Adrenal gland (tissue), 9 donors: ENCODE measurements at regions not wholly inside any gene's neighbourhood (a gene's known extent, or its start where the extent isn't known, plus 50 kb on each side); places are given as distances from the start of the nearest gene placed in this dataset.

Experiments
- DNase-seq, 7 donors: peaks; one replicate each; pipeline ENCODE4 v3.0.0-alpha.2; 2019 to 2020
- H3K27ac ChIP-seq, 5 donors: fragments of 200-600 bp; sonication (generic) in 4 of 5; 1 replicate in 3 of 5; 2 replicates in 2 of 5; pipeline versions ENCODE4 v1.5.1 to v1.8.0; 2016 to 2020; ENCODE audit warnings: mild to moderate bottlenecking in 1 of 5
- H3K27me3 ChIP-seq: fragments of 200-600 bp; 2 replicates; pipeline ENCODE4 v1.8.0; 2021
- H3K36me3 ChIP-seq, 2 donors: fragments of 200-600 bp; replicated peaks in 1 of 2; 1 replicate in 1 of 2; 2 replicates in 1 of 2; pipeline versions ENCODE4 v1.5.1 to v1.8.0; 2018 to 2022
- H3K4me1 ChIP-seq, 2 donors: fragments of 200-600 bp; replicated peaks in 1 of 2; 1 replicate in 1 of 2; 2 replicates in 1 of 2; pipeline versions ENCODE4 v1.5.1 to v1.8.0; 2018 to 2021
- H3K4me3 ChIP-seq, 4 donors: fragments of 200-600 bp; sonication (generic) in 3 of 4; one replicate each; pipeline ENCODE4 v1.5.1; 2016 to 2018
- H3K9me3 ChIP-seq, 3 donors: fragments of 200-600 bp; sonication (generic) in 1 of 3; replicated peaks in 1 of 3; 1 replicate in 2 of 3; 2 replicates in 1 of 3; pipeline versions ENCODE4 v1.5.1 to v1.8.0; 2016 to 2021
- POLR2A ChIP-seq, 2 donors: fragments of 450-650 bp; IDR thresholded peaks; one replicate each; pipeline ENCODE4 v1.6.1; 2017; ENCODE audit warnings: antibody characterized with exemption in 2 of 2, mild to moderate bottlenecking in 2 of 2, moderate library complexity in 1 of 2
- WGBS, 4 donors: extraction: QIAGEN DNeasy Blood & Tissue Kit in 2 of 4; methylation state at CpG; one replicate each; pipeline versions ENCODE4 v1.1.5 to v1.1.7; 2013 to 2017; 5-methylcytosine and 5-hydroxymethylcytosine counted together
- intact Hi-C, 2 donors: fragments of 100-400 bp; cut with DNase I; formaldehyde crosslinking; loops; one replicate each; pipeline versions ENCODE4 v1.14.1 to v1.15.0; 2022 to 2023
- small RNA-seq, 2 donors: library from RNA; depleted of rRNA; stranded (forward); fragments of <200 nt; gene quantifications; one replicate each; pipeline ENCODE3, GENCODE V24; 2016
- TF ChIP-seq, protein P1 (sequence below), 6 experiments: fragments of 450-650 bp in 4 of 6; fragments of 200-600 bp in 2 of 6; sonication (generic) in 1 of 6; IDR thresholded peaks; 1 replicate in 5 of 6; 2 replicates in 1 of 6; pipeline versions ENCODE4 v1.5.1 to v1.8.0; 2016 to 2021; ENCODE audit warnings: antibody characterized with exemption in 6 of 6, mild to moderate bottlenecking in 2 of 6, moderate library complexity in 1 of 6
- donor health status: healthy with polysubstance abuse.
- donor health status: Bipolar disorder and iron deficiency.
- donor health status: DM: yes; HTN: yes; CAD: no.
- donor health status: DM: no; HTN: no; CAD: no.
- donor health status: DM: no; HTN: no; CAD: no.

DNA sequence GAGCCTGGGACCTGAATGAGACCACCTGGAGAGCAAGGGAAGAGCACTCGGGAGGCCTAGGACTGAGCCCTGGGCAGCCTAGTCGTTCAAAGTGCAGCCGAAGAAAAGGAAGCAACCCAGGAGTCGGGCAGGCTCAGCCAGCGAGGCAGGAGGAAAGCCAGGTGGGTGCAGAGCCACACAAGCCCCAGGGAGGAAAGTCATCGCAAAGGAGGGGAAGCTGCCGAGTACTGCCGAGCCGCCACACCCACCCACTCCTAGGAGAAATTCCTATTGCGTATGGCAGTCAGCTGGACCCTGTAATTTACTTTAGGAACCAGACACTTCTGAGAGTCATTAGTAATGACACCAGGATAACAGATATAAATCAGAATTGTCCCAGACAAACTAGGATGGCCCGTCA lies 187.6 kb downstream of the KATNIP start:
- TF ChIP-seq, protein P1, sequence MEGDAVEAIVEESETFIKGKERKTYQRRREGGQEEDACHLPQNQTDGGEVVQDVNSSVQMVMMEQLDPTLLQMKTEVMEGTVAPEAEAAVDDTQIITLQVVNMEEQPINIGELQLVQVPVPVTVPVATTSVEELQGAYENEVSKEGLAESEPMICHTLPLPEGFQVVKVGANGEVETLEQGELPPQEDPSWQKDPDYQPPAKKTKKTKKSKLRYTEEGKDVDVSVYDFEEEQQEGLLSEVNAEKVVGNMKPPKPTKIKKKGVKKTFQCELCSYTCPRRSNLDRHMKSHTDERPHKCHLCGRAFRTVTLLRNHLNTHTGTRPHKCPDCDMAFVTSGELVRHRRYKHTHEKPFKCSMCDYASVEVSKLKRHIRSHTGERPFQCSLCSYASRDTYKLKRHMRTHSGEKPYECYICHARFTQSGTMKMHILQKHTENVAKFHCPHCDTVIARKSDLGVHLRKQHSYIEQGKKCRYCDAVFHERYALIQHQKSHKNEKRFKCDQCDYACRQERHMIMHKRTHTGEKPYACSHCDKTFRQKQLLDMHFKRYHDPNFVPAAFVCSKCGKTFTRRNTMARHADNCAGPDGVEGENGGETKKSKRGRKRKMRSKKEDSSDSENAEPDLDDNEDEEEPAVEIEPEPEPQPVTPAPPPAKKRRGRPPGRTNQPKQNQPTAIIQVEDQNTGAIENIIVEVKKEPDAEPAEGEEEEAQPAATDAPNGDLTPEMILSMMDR (IDR thresholded peaks at IDR 0.05), result no peak
- TF ChIP-seq POLR2A (IDR thresholded peaks at IDR 0.05), result no peak
- H3K4me1 ChIP-seq, result no peaks in the 10 kb centered on the region
- H3K27me3 ChIP-seq, result no peaks in the 10 kb centered on the region
- no peak overlapping the region for H3K27ac ChIP-seq
- no peaks in the 10 kb centered on the region for H3K9me3 ChIP-seq
- 88 to 93% (median 92%) methylated on average over 10 to 11 of the region's 11 CpGs for WGBS, 4 donors
- H3K36me3 ChIP-seq, result no peaks in the 10 kb centered on the region
- no peak overlapping the region for H3K4me3 ChIP-seq
- DNase-seq, result no peak
- intact Hi-C loops, result no loop called here

Small RNA genes in the stretch of these regions (small RNA-seq; reads per million reads assigned to genes)
- 0 reads per million in 2 donors for gene RF00019
